K562 (cell line): ENCODE measurements at regions not wholly inside any gene's neighbourhood (a gene's known extent, or its start where the extent isn't known, plus 50 kb on each side); places are given as distances from the start of the nearest gene placed in this dataset.

Source experiments
- ATAC-seq: fragments of 200-7000 bp; cut with Tn5 transposase; 3 replicates; pipeline ENCODE4 v1.9.1; 2020; ENCODE audit warnings: moderate library complexity
- BruUV-seq: library from RNA; stranded (reverse); fragments of 400-500 nt; replicated peaks from 2 replicates; lab custom pipeline; 2021; lab: Mats Ljungman, UMichigan
- CTCF ChIA-PET: fragments of 300-600 bp; formaldehyde crosslinking; extraction: SDS; loops from one replicate; lab custom pipeline; 2021; ENCODE audit warnings: low intra/inter-chr PET ratio; lab: Yijun Ruan, JAX
- POLR2A ChIA-PET: fragments of 300-600, 350-650 bp; sonication (Branson Sonifier 250); formaldehyde crosslinking; extraction: SDS; loops from one replicate; lab custom pipeline; 2021; ENCODE audit warnings: antibody characterized with exemption, inconsistent platforms; lab: Yijun Ruan, JAX
- DNase-seq, 4 experiments: peaks; one replicate each; pipeline versions ENCODE4 v3.0.0 to v3.0.0-alpha.2; 2011 to 2018; ENCODE audit warnings: low spot score in 3 of 4, mixed read lengths in 3 of 4; ENCODE audit errors: extremely low read depth in 1 of 4
- FAIRE-seq: peaks from 2 replicates; lab custom pipeline; 2011; peaks lifted over from hg19 to GRCh38; lab: Jason Lieb, UNC
- H2AFZ ChIP-seq: 2 replicates; pipeline ENCODE4 v1.6.0; 2011; ENCODE audit warnings: low read depth, low read length, control low read depth, inconsistent platforms
- H3K27ac ChIP-seq: fragments of 200-600 bp; 3 replicates; pipeline ENCODE4 v1.8.0; 2011; ENCODE audit warnings: low read depth, mild to moderate bottlenecking, control low read depth, inconsistent platforms, low read length, moderate library complexity, mixed read lengths; ENCODE audit errors: extremely low read depth
- H3K27me3 ChIP-seq, 2 experiments: fragments of 300-600 bp in 1 of 2; 2 replicates in 1 of 2; 3 replicates in 1 of 2; pipeline versions ENCODE4 v1.6.0 to v1.8.0; 2011; ENCODE audit warnings: inconsistent platforms in 2 of 2, low read length in 2 of 2, mild to moderate bottlenecking in 1 of 2, mixed read lengths in 1 of 2, moderate library complexity in 1 of 2; ENCODE audit not compliant: control insufficient read depth in 2 of 2, insufficient read depth in 2 of 2
- H3K36me3 ChIP-seq: fragments of 300-600 bp; 3 replicates; pipeline ENCODE4 v1.8.0; 2011; ENCODE audit warnings: mild to moderate bottlenecking, low read length, inconsistent platforms; ENCODE audit not compliant: control insufficient read depth, insufficient read depth
- H3K4me1 ChIP-seq, 2 experiments: fragments of 200-600 bp in 1 of 2; replicated peaks in 1 of 2; 2 replicates in 1 of 2; 3 replicates in 1 of 2; pipeline versions ENCODE4 v1.5.1 to v1.8.0; 2011; ENCODE audit warnings: inconsistent platforms in 2 of 2, low read length in 2 of 2, mild to moderate bottlenecking in 1 of 2, mixed read lengths in 1 of 2, moderate library complexity in 1 of 2; ENCODE audit not compliant: control insufficient read depth in 2 of 2, insufficient read depth in 2 of 2
- H3K4me2 ChIP-seq: 2 replicates; pipeline ENCODE4 v1.6.1; 2011; ENCODE audit warnings: low read length, control low read depth, inconsistent platforms, mixed read lengths; ENCODE audit not compliant: insufficient read depth
- H3K4me3 ChIP-seq: fragments of 200-600 bp; sonication (generic), shearing (Covaris generic); 2 replicates; pipeline ENCODE4 v1.5.1; 2016; ENCODE audit warnings: control low read depth, inconsistent platforms
- H3K79me2 ChIP-seq: fragments of 200-600 bp; 3 replicates; pipeline ENCODE4 v1.8.0; 2011; ENCODE audit warnings: low read length, inconsistent platforms; ENCODE audit not compliant: control insufficient read depth, insufficient read depth
- H3K9ac ChIP-seq, 2 experiments: 2 replicates each; pipeline versions ENCODE4 v1.6.0 to v1.6.1; 2011; ENCODE audit warnings: low read depth in 2 of 2, low read length in 2 of 2, control low read depth in 1 of 2, inconsistent platforms in 1 of 2, mild to moderate bottlenecking in 1 of 2, mixed read lengths in 1 of 2; ENCODE audit not compliant: insufficient read depth in 1 of 2
- H3K9me1 ChIP-seq: one replicate; pipeline ENCODE4 v1.6.0; 2011; ENCODE audit warnings: inconsistent platforms, mild to moderate bottlenecking, low read length, moderate library complexity; ENCODE audit not compliant: control insufficient read depth, insufficient read depth
- H3K9me3 ChIP-seq: replicated peaks from 2 replicates; pipeline ENCODE4 v1.5.1; 2011; ENCODE audit warnings: low read depth, low read length, inconsistent platforms; ENCODE audit not compliant: control insufficient read depth, insufficient read depth
- H4K20me1 ChIP-seq: replicated peaks from 2 replicates; pipeline ENCODE4 v1.6.1; 2011; ENCODE audit warnings: low read length, inconsistent platforms, mixed read lengths; ENCODE audit not compliant: control insufficient read depth, insufficient read depth
- ATF1 ChIP-seq, 2 experiments: fragments of 450-650 bp in 1 of 2; IDR thresholded peaks; 2 replicates each; pipeline ENCODE4 v1.6.1; 2016; ENCODE audit warnings: missing compliant biosample characterization in 1 of 2, missing genetic modification characterization in 1 of 2
- BCOR ChIP-seq: fragments of 450-650 bp; IDR thresholded peaks from 2 replicates; pipeline ENCODE4 v1.6.1; 2016
- CHD1 ChIP-seq: fragments of 200-600 bp; sonication (generic); IDR thresholded peaks from one replicate; pipeline ENCODE4 v1.6.1; 2012; ENCODE audit warnings: mild to moderate bottlenecking, moderate library complexity, low read length, inconsistent platforms
- E2F6 ChIP-seq, 2 experiments: IDR thresholded peaks; 2 replicates each; pipeline ENCODE4 v1.6.1; 2011; ENCODE audit warnings: borderline replicate concordance in 1 of 2, control low read depth in 1 of 2, low read depth in 1 of 2, low read length in 1 of 2, mild to moderate bottlenecking in 1 of 2, mixed read lengths in 1 of 2, moderate library complexity in 1 of 2; ENCODE audit not compliant: insufficient read depth in 1 of 2, insufficient read length in 1 of 2, poor library complexity in 1 of 2, severe bottlenecking in 1 of 2; ENCODE audit errors: extremely low read depth in 1 of 2
- EZH2 ChIP-seq: IDR thresholded peaks from 2 replicates; pipeline ENCODE4 v1.6.1; 2012; ENCODE audit warnings: low read depth, mild to moderate bottlenecking, inconsistent platforms, low read length, borderline replicate concordance
- MAFK ChIP-seq: IDR thresholded peaks from 2 replicates; pipeline ENCODE4 v1.6.1; 2011; ENCODE audit warnings: low read length, improper control_type of control experiment
- MAZ ChIP-seq, 2 experiments: fragments of 450-650 bp in 1 of 2; sonication (generic) in 1 of 2; formaldehyde crosslinking; IDR thresholded peaks in 1 of 2; conservative IDR thresholded peaks in 1 of 2; 2 replicates each; pipeline versions ENCODE4 v1.4.0 to v1.5.0; 2020; ENCODE audit warnings: mild to moderate bottlenecking in 1 of 2, missing genetic modification reagents in 1 of 2
- MXI1 ChIP-seq: IDR thresholded peaks from 2 replicates; pipeline ENCODE4 v1.6.1; 2011; ENCODE audit warnings: low read depth, mild to moderate bottlenecking, improper control_type of control experiment, low read length
- MYNN ChIP-seq, 2 experiments: sonication (generic); formaldehyde crosslinking in 1 of 2; IDR thresholded peaks; 2 replicates each; pipeline versions ENCODE4 v1.5.0 to v1.6.1; 2016 to 2020; ENCODE audit warnings: antibody characterized with exemption in 1 of 2, missing genetic modification reagents in 1 of 2
- RBM39 ChIP-seq: fragments of 200-400 bp; formaldehyde crosslinking; optimal IDR thresholded peaks from 2 replicates; pipeline ENCODE3; 2018; ENCODE audit warnings: low read depth, low read length
- RCOR1 ChIP-seq, 2 experiments: IDR thresholded peaks; 2 replicates each; pipeline ENCODE4 v1.6.1; 2012; ENCODE audit warnings: low read depth in 2 of 2, low read length in 2 of 2, borderline replicate concordance in 1 of 2, improper control_type of control experiment in 1 of 2
- SAFB ChIP-seq: fragments of 200-400 bp; formaldehyde crosslinking; IDR thresholded peaks from 2 replicates; pipeline ENCODE4 v1.6.1; 2017; ENCODE audit warnings: low read depth, low read length, borderline replicate concordance
- TARDBP ChIP-seq: fragments of 450-650 bp; IDR thresholded peaks from 2 replicates; pipeline ENCODE4 v1.6.1; 2016
- TCF15 ChIP-seq: fragments of 250-450 bp; sonication (Bioruptor Pico); IDR thresholded peaks from 2 replicates; pipeline ENCODE4 v1.8.0; 2022; ENCODE audit warnings: moderate library complexity, mild to moderate bottlenecking, inconsistent platforms
- TRIM25 ChIP-seq: fragments of 450-650 bp; IDR thresholded peaks from 2 replicates; pipeline ENCODE4 v1.7.0; 2016; ENCODE audit warnings: borderline replicate concordance
- ZNF589 ChIP-seq: fragments of 200-800 bp; sonication (Bioruptor generic); IDR thresholded peaks from 2 replicates; pipeline ENCODE4 v1.6.1; 2016; ENCODE audit warnings: low read depth, missing genetic modification characterization, missing compliant biosample characterization
- ZNF77 ChIP-seq: fragments of 250-450 bp; sonication (Bioruptor Pico); IDR thresholded peaks from 2 replicates; pipeline ENCODE4 v1.5.0; 2020
- ZNF778 ChIP-seq: fragments of 450-650 bp; formaldehyde crosslinking; IDR thresholded peaks from 2 replicates; pipeline ENCODE4 v1.4.0; 2020; ENCODE audit warnings: mild to moderate bottlenecking, moderate library complexity
- WGBS: fragments of 100-300 bp; shearing (Covaris generic); methylation state at CpG from one replicate; pipeline ENCODE4 v1.1.6; 2016; ENCODE audit warnings: low coverage, mixed read lengths; ENCODE audit not compliant: insufficient coverage; ENCODE audit errors: missing lambda C conversion rate; 5-methylcytosine and 5-hydroxymethylcytosine counted together
- in situ Hi-C: fragments of 300-500 bp; cut with MboI; formaldehyde crosslinking; loops from 4 replicates; pipeline ENCODE4 v1.15.0; 2018; ENCODE audit warnings: inconsistent platforms, mixed read lengths
- intact Hi-C: fragments of 100-400 bp; cut with micrococcal nuclease; formaldehyde crosslinking; loops from 2 replicates; pipeline ENCODE4 v1.14.2; 2022

DNA sequence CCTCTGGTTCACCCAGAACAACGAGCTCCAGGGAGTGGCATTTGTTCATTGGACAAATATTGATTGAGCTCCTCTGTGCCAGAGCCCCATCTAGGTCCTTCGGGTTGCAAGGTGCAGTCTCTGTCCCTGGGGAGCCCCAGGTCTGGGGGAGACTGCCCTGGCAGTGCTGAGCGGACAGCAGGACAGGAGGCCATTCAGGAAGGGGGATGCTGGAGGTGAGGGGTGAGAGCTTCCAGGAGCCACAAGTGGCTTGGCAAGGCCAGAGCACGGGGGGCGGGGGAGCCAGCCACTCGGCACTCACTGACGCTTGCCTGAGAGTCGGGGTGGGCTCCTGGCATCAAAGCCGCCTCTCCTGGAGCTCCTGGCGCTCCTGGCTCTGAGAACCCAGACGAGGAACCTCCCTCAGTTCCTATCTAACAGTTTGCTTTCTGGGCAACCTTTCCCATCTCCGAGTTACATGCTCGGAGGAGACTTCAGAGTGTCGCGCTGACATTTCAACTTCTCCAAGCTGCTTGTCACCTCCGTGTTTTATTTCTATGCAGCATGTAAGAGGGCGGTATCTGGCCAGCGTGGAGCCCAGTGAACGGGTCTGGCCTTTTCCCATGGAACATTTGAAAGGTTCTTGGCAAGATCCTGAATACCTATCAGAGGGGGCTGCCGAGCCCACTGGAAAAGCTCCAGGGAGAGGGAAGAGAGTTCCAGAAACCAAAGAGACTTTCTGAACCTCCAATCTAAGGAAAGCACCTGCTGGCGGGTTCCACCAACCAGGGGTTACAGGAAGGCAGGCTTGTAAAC, 62.0 kb upstream of the BCL11B start:
- no peaks in the 10 kb centered on the region; a peak in 1 of 5 replicates for H3K4me1 ChIP-seq
- H3K79me2 ChIP-seq: no peaks in the 10 kb centered on the region
- no peaks in the 10 kb centered on the region for H3K9me1 ChIP-seq
- no peak overlapping the region for H3K4me2 ChIP-seq
- CTCF ChIA-PET: no interaction called here
- no peaks in the 10 kb centered on the region; the same call in 1 of the 2 replicates for H4K20me1 ChIP-seq
- no peaks in the 10 kb centered on the region for H3K9me3 ChIP-seq
- under 1% methylated on average over 19 of the region's 21 CpGs for WGBS
- H3K27ac ChIP-seq: no peak overlapping the region
- no peak for ATAC-seq
- TF ChIP-seq CHD1: no peak
- no peak for TF ChIP-seq E2F6 (IDR thresholded peaks at IDR 0.05; ENCODE audit: borderline replicate concordance in 1 of 2, extremely low read depth in 1 of 2, insufficient read depth in 1 of 2, insufficient read length in 1 of 2, low read depth in 1 of 2, low read length in 1 of 2, poor library complexity in 1 of 2, severe bottlenecking in 1 of 2)
- no peak for TF ChIP-seq ATF1 (CRISPR knock-in tag; IDR thresholded peaks at IDR 0.05)
- TF ChIP-seq ATF1 (tag; IDR thresholded peaks at IDR 0.05): no peak
- no peak for TF ChIP-seq TCF15 (CRISPR knock-in tag)
- no peak for TF ChIP-seq TARDBP
- no peak for TF ChIP-seq BCOR
- no peak for TF ChIP-seq ZNF778 (CRISPR knock-in tag)
- TF ChIP-seq RCOR1 (IDR thresholded peaks at IDR 0.05; ENCODE audit: borderline replicate concordance in 1 of 2, low read depth in 2 of 2, low read length in 2 of 2): no peak
- TF ChIP-seq RBM39: no peak
- TF ChIP-seq EZH2: no peak
- no peak for TF ChIP-seq TRIM25
- TF ChIP-seq ZNF589 (CRISPR knock-in tag): no peak
- TF ChIP-seq MAFK: no peak
- no peak for TF ChIP-seq SAFB
- TF ChIP-seq ZNF77 (CRISPR knock-in tag): no peak
- TF ChIP-seq MAZ (CRISPR knock-in tag; conservative IDR thresholded peaks at IDR 0.05 in 1 of 2, IDR thresholded peaks at IDR 0.05 in 1 of 2): no peak
- no peak for TF ChIP-seq MXI1
- no peak for TF ChIP-seq MYNN (IDR thresholded peaks at IDR 0.05)
- no peak for TF ChIP-seq MYNN (CRISPR knock-in tag; IDR thresholded peaks at IDR 0.05)
- H3K4me3 ChIP-seq: no peak overlapping the region
- no peaks in the 10 kb centered on the region for H3K36me3 ChIP-seq
- intact Hi-C loops: no loop called here
- no TSS peak for BruUV-seq
- no peak for DNase-seq
- H3K27me3 ChIP-seq: peaks cover 0 to 21% of the 10 kb centered on the region in 2 experiments; a peak in 2 of 5 replicates
- POLR2A ChIA-PET: interaction anchor here (0.7 kb wide), 1 partner anchor 13 kb away, joined by 3 read pairs; no protein-coding TSS in a partner anchor
- in situ Hi-C loops: no loop called here
- no peak overlapping the region for H3K9ac ChIP-seq
- no peak for FAIRE-seq
- no peak overlapping the region for H2AFZ ChIP-seq
